ENCODE measurements at regions not wholly inside any gene's neighbourhood (a gene's known extent, or its start where the extent isn't known, plus 50 kb on each side); places are given as distances from the start of the nearest gene placed in this dataset.

GRCh38 chr4:59127006-59127405 is 2016.8 kb upstream of the IGFBP7 start:
- Mint-ChIP-seq H3K9me3 (no peaks in the 10 kb centered on the region), H3K27me3 (ENCODE audit: low read depth) (no peaks in the 10 kb centered on the region), H3K4me1 (ENCODE audit: low read depth) (no peaks in the 10 kb centered on the region)

GRCh38 chr4:59127743-59128142 is 2017.6 kb upstream of the IGFBP7 start:
- Mint-ChIP-seq H3K4me3 (no peak overlapping the region), H3K27ac (no peak overlapping the region), H3K4me1 (ENCODE audit: low read depth) (no peaks in the 10 kb centered on the region), H3K27me3 (ENCODE audit: low read depth) (no peaks in the 10 kb centered on the region), H3K36me3 (ENCODE audit: low read depth) (no peaks in the 10 kb centered on the region), H3K9me3 (no peaks in the 10 kb centered on the region)

More at GRCh38 chr4:59127006-59127405, 2016.8 kb upstream of the IGFBP7 start:
- H3K36me3 Mint-ChIP-seq (ENCODE audit: low read depth) = no peaks in the 10 kb centered on the region
- H3K27ac Mint-ChIP-seq = no peak overlapping the region
- no peak overlapping the region for H3K4me3 Mint-ChIP-seq

- no peak overlapping the region for H3K27ac Mint-ChIP-seq
- no peaks in the 10 kb centered on the region for H3K27me3 Mint-ChIP-seq (ENCODE audit: low read depth)
- no peak overlapping the region for H3K4me3 Mint-ChIP-seq
- no peaks in the 10 kb centered on the region for H3K4me1 Mint-ChIP-seq (ENCODE audit: low read depth)
- H3K36me3 Mint-ChIP-seq (ENCODE audit: low read depth) = no peaks in the 10 kb centered on the region
- H3K9me3 Mint-ChIP-seq = no peaks in the 10 kb centered on the region
These were observed 2025.2 kb upstream of the IGFBP7 start for GRCh38 chr4:59135248-59135985.

- Mint-ChIP-seq H3K4me1 (ENCODE audit: low read depth) (no peaks in the 10 kb centered on the region), H3K36me3 (ENCODE audit: low read depth) (no peaks in the 10 kb centered on the region)
These were observed 2038.9 kb upstream of the ADGRL3 start for GRCh38 chr4:59161249-59161648.

GRCh38 chr4:59175617-59176016 is 2024.5 kb upstream of the ADGRL3 start:
- Mint-ChIP-seq H3K4me1 (ENCODE audit: low read depth) (no peaks in the 10 kb centered on the region), H3K36me3 (ENCODE audit: low read depth) (no peaks in the 10 kb centered on the region), H3K4me3 (no peak overlapping the region), H3K27ac (no peak overlapping the region), H3K9me3 (peaks cover 4% of the 10 kb centered on the region), H3K27me3 (ENCODE audit: low read depth) (no peaks in the 10 kb centered on the region)

More at GRCh38 chr4:59161249-59161648, 2038.9 kb upstream of the ADGRL3 start:
- no peak overlapping the region for H3K4me3 Mint-ChIP-seq
- no peaks in the 10 kb centered on the region for H3K27me3 Mint-ChIP-seq (ENCODE audit: low read depth)
- H3K9me3 Mint-ChIP-seq = peaks cover 14% of the 10 kb centered on the region
- no peak overlapping the region for H3K27ac Mint-ChIP-seq

- Mint-ChIP-seq H3K4me3 (no peak overlapping the region), H3K27ac (no peak overlapping the region), H3K4me1 (ENCODE audit: low read depth) (no peaks in the 10 kb centered on the region), H3K27me3 (ENCODE audit: low read depth) (no peaks in the 10 kb centered on the region), H3K36me3 (ENCODE audit: low read depth) (no peaks in the 10 kb centered on the region), H3K9me3 (peaks cover 12% of the 10 kb centered on the region)
These were observed 2020.8 kb upstream of the ADGRL3 start for GRCh38 chr4:59179372-59179771.

GRCh38 chr4:59180161-59180560 is 2020.0 kb upstream of the ADGRL3 start:
- Mint-ChIP-seq H3K27ac (no peak overlapping the region), H3K36me3 (ENCODE audit: low read depth) (no peaks in the 10 kb centered on the region), H3K27me3 (ENCODE audit: low read depth) (no peaks in the 10 kb centered on the region), H3K4me1 (ENCODE audit: low read depth) (no peaks in the 10 kb centered on the region), H3K4me3 (no peak overlapping the region), H3K9me3 (peaks cover 12% of the 10 kb centered on the region)

- H3K36me3 Mint-ChIP-seq (ENCODE audit: low read depth) = no peaks in the 10 kb centered on the region
- no peaks in the 10 kb centered on the region for H3K4me1 Mint-ChIP-seq (ENCODE audit: low read depth)
- H3K9me3 Mint-ChIP-seq = peaks cover 12% of the 10 kb centered on the region
- no peak overlapping the region for H3K27ac Mint-ChIP-seq
- no peak overlapping the region for H3K4me3 Mint-ChIP-seq
- H3K27me3 Mint-ChIP-seq (ENCODE audit: low read depth) = no peaks in the 10 kb centered on the region
These were observed 2019.2 kb upstream of the ADGRL3 start for GRCh38 chr4:59180969-59181368.

GRCh38 chr4:59195839-59196238 is 2004.3 kb upstream of the ADGRL3 start:
- H3K27me3 Mint-ChIP-seq (ENCODE audit: low read depth) = no peaks in the 10 kb centered on the region
- H3K4me3 Mint-ChIP-seq = no peak overlapping the region
- no peaks in the 10 kb centered on the region for H3K4me1 Mint-ChIP-seq (ENCODE audit: low read depth)

GRCh38 chr4:59200992-59201391 is 1999.1 kb upstream of the ADGRL3 start:
- no peak overlapping the region for H3K27ac Mint-ChIP-seq
- peaks cover 12% of the 10 kb centered on the region for H3K9me3 Mint-ChIP-seq
- no peak overlapping the region for H3K4me3 Mint-ChIP-seq
- H3K4me1 Mint-ChIP-seq (ENCODE audit: low read depth) = no peaks in the 10 kb centered on the region
- H3K36me3 Mint-ChIP-seq (ENCODE audit: low read depth) = no peaks in the 10 kb centered on the region
- H3K27me3 Mint-ChIP-seq (ENCODE audit: low read depth) = no peaks in the 10 kb centered on the region

More at GRCh38 chr4:59195839-59196238, 2004.3 kb upstream of the ADGRL3 start:
- H3K9me3 Mint-ChIP-seq = peaks cover 24% of the 10 kb centered on the region
- H3K27ac Mint-ChIP-seq = no peak overlapping the region
- H3K36me3 Mint-ChIP-seq (ENCODE audit: low read depth) = no peaks in the 10 kb centered on the region

- Mint-ChIP-seq H3K27me3 (ENCODE audit: low read depth) (no peaks in the 10 kb centered on the region), H3K4me3 (no peak overlapping the region), H3K9me3 (peaks cover 3% of the 10 kb centered on the region), H3K4me1 (ENCODE audit: low read depth) (no peaks in the 10 kb centered on the region), H3K27ac (no peak overlapping the region), H3K36me3 (ENCODE audit: low read depth) (no peaks in the 10 kb centered on the region)
These were observed 1982.1 kb upstream of the ADGRL3 start for GRCh38 chr4:59217910-59218631.

- H3K9me3 Mint-ChIP-seq = peaks cover 9% of the 10 kb centered on the region
- H3K36me3 Mint-ChIP-seq (ENCODE audit: low read depth) = no peaks in the 10 kb centered on the region
- no peaks in the 10 kb centered on the region for H3K4me1 Mint-ChIP-seq (ENCODE audit: low read depth)
- no peak overlapping the region for H3K4me3 Mint-ChIP-seq
- no peaks in the 10 kb centered on the region for H3K27me3 Mint-ChIP-seq (ENCODE audit: low read depth)
- H3K27ac Mint-ChIP-seq = no peak overlapping the region
These were observed 1977.9 kb upstream of the ADGRL3 start for GRCh38 chr4:59222221-59222620.

GRCh38 chr4:59223292-59223941 is 1976.7 kb upstream of the ADGRL3 start:
- no peaks in the 10 kb centered on the region for H3K4me1 Mint-ChIP-seq (ENCODE audit: low read depth)
- peaks cover 9% of the 10 kb centered on the region for H3K9me3 Mint-ChIP-seq
- H3K27me3 Mint-ChIP-seq (ENCODE audit: low read depth) = no peaks in the 10 kb centered on the region
- no peak overlapping the region for H3K4me3 Mint-ChIP-seq
- no peaks in the 10 kb centered on the region for H3K36me3 Mint-ChIP-seq (ENCODE audit: low read depth)
- H3K27ac Mint-ChIP-seq = no peak overlapping the region

- no peak overlapping the region for H3K27ac Mint-ChIP-seq
- H3K4me3 Mint-ChIP-seq = no peak overlapping the region
- H3K36me3 Mint-ChIP-seq (ENCODE audit: low read depth) = no peaks in the 10 kb centered on the region
- peaks cover 2% of the 10 kb centered on the region for H3K4me1 Mint-ChIP-seq (ENCODE audit: low read depth)
- H3K9me3 Mint-ChIP-seq = peaks cover 37% of the 10 kb centered on the region
- H3K27me3 Mint-ChIP-seq (ENCODE audit: low read depth) = no peaks in the 10 kb centered on the region
These were observed 1961.9 kb upstream of the ADGRL3 start for GRCh38 chr4:59238212-59238611.

GRCh38 chr4:59240011-59240410 is 1960.1 kb upstream of the ADGRL3 start:
- Mint-ChIP-seq H3K27me3 (ENCODE audit: low read depth) (no peaks in the 10 kb centered on the region), H3K36me3 (ENCODE audit: low read depth) (no peaks in the 10 kb centered on the region), H3K27ac (no peak overlapping the region), H3K4me1 (ENCODE audit: low read depth) (peaks cover 2% of the 10 kb centered on the region), H3K4me3 (no peak overlapping the region), H3K9me3 (peaks cover 35% of the 10 kb centered on the region)
